ENCODE measurements at regions not wholly inside any gene's neighbourhood (a gene's known extent, or its start where the extent isn't known, plus 50 kb on each side); places are given as distances from the start of the nearest gene placed in this dataset.

GRCh38 chr11:28756977-28757376, 648.8 kb downstream of the METTL15 start:
- TF ChIP-seq CTCF (IDR thresholded peaks at IDR 0.05; ENCODE audit: insufficient read depth, low read length, poor library complexity, severe bottlenecking), result no peak
- no peak for TF ChIP-seq EZH2phosphoT487 (conservative IDR thresholded peaks at IDR 0.05; ENCODE audit: low read length)

Data from SU-DHL-6 (cell line).